ENCODE measurements at regions not wholly inside any gene's neighbourhood (a gene's known extent, or its start where the extent isn't known, plus 50 kb on each side); places are given as distances from the start of the nearest gene placed in this dataset.

- Histone ChIP-seq H3K27me3 (ENCODE audit: insufficient read depth, low read length) (no peaks in the 10 kb centered on the region), H3K4me2 (ENCODE audit: insufficient read depth, low read length) (no peak overlapping the region), H3K36me3 (ENCODE audit: insufficient read depth, low read length) (no peaks in the 10 kb centered on the region), H3K79me2 (ENCODE audit: insufficient read depth, low read length) (no peaks in the 10 kb centered on the region), H3K4me3 (ENCODE audit: insufficient read depth, low read length) (no peak overlapping the region), H3K27ac (ENCODE audit: low read depth, low read length) (no peak overlapping the region), H2AFZ (ENCODE audit: low read length) (no peak overlapping the region), H3K4me1 (ENCODE audit: insufficient read depth, low read length) (no peaks in the 10 kb centered on the region), H3K9me3 (ENCODE audit: low read depth, low read length) (no peaks in the 10 kb centered on the region), H4K20me1 (ENCODE audit: insufficient read depth, low read length) (no peaks in the 10 kb centered on the region)
- no peak for DNase-seq (ENCODE audit: insufficient read length, low spot score, missing footprints)
- TF ChIP-seq CTCF (IDR thresholded peaks at IDR 0.05; ENCODE audit: extremely low read depth, low read depth, low read length): no peak
Measured at GRCh38 chr7:84877943-84878570, 308.8 kb downstream of the SEMA3D start.

GRCh38 chr7:84876061-84876821 is 310.6 kb downstream of the SEMA3D start:
- Histone ChIP-seq H3K4me2 (ENCODE audit: insufficient read depth, low read length) (no peak overlapping the region), H3K4me1 (ENCODE audit: insufficient read depth, low read length) (no peaks in the 10 kb centered on the region), H3K27ac (ENCODE audit: low read depth, low read length) (no peak overlapping the region), H4K20me1 (ENCODE audit: insufficient read depth, low read length) (no peaks in the 10 kb centered on the region), H3K9me3 (ENCODE audit: low read depth, low read length) (no peaks in the 10 kb centered on the region), H3K36me3 (ENCODE audit: insufficient read depth, low read length) (no peaks in the 10 kb centered on the region), H2AFZ (ENCODE audit: low read length) (no peak overlapping the region), H3K79me2 (ENCODE audit: insufficient read depth, low read length) (no peaks in the 10 kb centered on the region), H3K4me3 (ENCODE audit: insufficient read depth, low read length) (no peak overlapping the region), H3K27me3 (ENCODE audit: insufficient read depth, low read length) (no peaks in the 10 kb centered on the region)
- DNase-seq (ENCODE audit: insufficient read length, low spot score, missing footprints): no peak
- no peak for TF ChIP-seq CTCF (IDR thresholded peaks at IDR 0.05; ENCODE audit: extremely low read depth, low read depth, low read length)

- no peaks in the 10 kb centered on the region for H4K20me1 ChIP-seq (ENCODE audit: insufficient read depth, low read length)
- no peaks in the 10 kb centered on the region for H3K9me3 ChIP-seq (ENCODE audit: low read depth, low read length)
- H3K36me3 ChIP-seq (ENCODE audit: insufficient read depth, low read length): no peaks in the 10 kb centered on the region
- H3K79me2 ChIP-seq (ENCODE audit: insufficient read depth, low read length): no peaks in the 10 kb centered on the region
- H2AFZ ChIP-seq (ENCODE audit: low read length): no peak overlapping the region
- H3K27ac ChIP-seq (ENCODE audit: low read depth, low read length): no peak overlapping the region
- DNase-seq (ENCODE audit: insufficient read length, low spot score, missing footprints): no peak
- H3K4me3 ChIP-seq (ENCODE audit: insufficient read depth, low read length): no peak overlapping the region
- no peaks in the 10 kb centered on the region for H3K4me1 ChIP-seq (ENCODE audit: insufficient read depth, low read length)
- no peaks in the 10 kb centered on the region for H3K27me3 ChIP-seq (ENCODE audit: insufficient read depth, low read length)
- TF ChIP-seq CTCF (IDR thresholded peaks at IDR 0.05; ENCODE audit: extremely low read depth, low read depth, low read length): no peak
- H3K4me2 ChIP-seq (ENCODE audit: insufficient read depth, low read length): no peak overlapping the region
Measured at GRCh38 chr7:84865560-84865959, 321.3 kb downstream of the SEMA3D start.

- no peaks in the 10 kb centered on the region for H3K9me3 ChIP-seq (ENCODE audit: low read depth, low read length)
- no peaks in the 10 kb centered on the region for H4K20me1 ChIP-seq (ENCODE audit: insufficient read depth, low read length)
Measured at GRCh38 chr7:84857336-84857735, 329.5 kb downstream of the SEMA3D start.

More at GRCh38 chr7:84857336-84857735, 329.5 kb downstream of the SEMA3D start:
- Histone ChIP-seq H3K4me2 (ENCODE audit: insufficient read depth, low read length) (no peak overlapping the region), H2AFZ (ENCODE audit: low read length) (no peak overlapping the region), H3K4me3 (ENCODE audit: insufficient read depth, low read length) (no peak overlapping the region), H3K36me3 (ENCODE audit: insufficient read depth, low read length) (no peaks in the 10 kb centered on the region), H3K27ac (ENCODE audit: low read depth, low read length) (no peak overlapping the region), H3K27me3 (ENCODE audit: insufficient read depth, low read length) (no peaks in the 10 kb centered on the region), H3K79me2 (ENCODE audit: insufficient read depth, low read length) (no peaks in the 10 kb centered on the region), H3K4me1 (ENCODE audit: insufficient read depth, low read length) (no peaks in the 10 kb centered on the region)
- TF ChIP-seq CTCF (IDR thresholded peaks at IDR 0.05; ENCODE audit: extremely low read depth, low read depth, low read length): no peak
- no peak for DNase-seq (ENCODE audit: insufficient read length, low spot score, missing footprints)
